Mucosa of descending colon (tissue), 3 donors: ENCODE measurements at regions not wholly inside any gene's neighbourhood (a gene's known extent, or its start where the extent isn't known, plus 50 kb on each side); places are given as distances from the start of the nearest gene placed in this dataset.

Experiments
- ATAC-seq: fragments of 200-7000 bp; cut with Tn5 transposase; one replicate; pipeline ENCODE4 v1.9.1; 2020; ENCODE audit warnings: mild to moderate bottlenecking, moderate library complexity
- DNase-seq, 3 donors: peaks; one replicate each; pipeline ENCODE4 v3.0.0-alpha.2; 2020
- H3K36me3 ChIP-seq: fragments of 200-600 bp; one replicate; pipeline ENCODE4 v1.8.0; 2021; ENCODE audit warnings: low read depth, mild to moderate bottlenecking
- H3K4me1 ChIP-seq: fragments of 200-600 bp; one replicate; pipeline ENCODE4 v1.8.0; 2021; ENCODE audit warnings: low read depth, mild to moderate bottlenecking
- H3K4me3 ChIP-seq: fragments of 200-600 bp; one replicate; pipeline ENCODE4 v1.8.0; 2021; ENCODE audit warnings: mild to moderate bottlenecking
- H3K9me3 ChIP-seq: fragments of 200-600 bp; one replicate; pipeline ENCODE4 v1.8.0; 2021; ENCODE audit warnings: mild to moderate bottlenecking
- CTCF ChIP-seq: fragments of 200-600 bp; IDR thresholded peaks from one replicate; pipeline ENCODE4 v1.8.0; 2022; ENCODE audit warnings: antibody characterized with exemption, mild to moderate bottlenecking
- intact Hi-C, 2 donors: fragments of 100-400 bp; cut with DNase I in 1 of 2; cut with micrococcal nuclease in 1 of 2; formaldehyde crosslinking; loops; one replicate each; pipeline versions ENCODE4 v1.11.0 to v1.11.1; 2022; cut with DNase I, micrococcal nuclease
- donor health status: DM: no; HTN: no; CAD: no; lungs with moderate emphysema.
- donor health status: DM: no; HTN: no; CAD: no.
- donor health status: DM: no; HTN: yes; CAD: no.

- Histone ChIP-seq H3K4me3 (no peak overlapping the region), H3K36me3 (no peaks in the 10 kb centered on the region), H3K9me3 (no peaks in the 10 kb centered on the region), H3K4me1 (no peaks in the 10 kb centered on the region)
- intact Hi-C loops = no loop called here
- DNase-seq = no peak
- ATAC-seq = no peak
- TF ChIP-seq CTCF = no peak
Observed at GRCh38 chr4:138671606-138672084, 343.9 kb upstream of the NOCT start.

- Histone ChIP-seq H3K4me3 (no peak overlapping the region), H3K4me1 (no peaks in the 10 kb centered on the region), H3K9me3 (no peaks in the 10 kb centered on the region), H3K36me3 (no peaks in the 10 kb centered on the region)
- intact Hi-C loops = no loop called here
- ATAC-seq (no peak), DNase-seq (no peak)
- no peak for TF ChIP-seq CTCF
Observed at GRCh38 chr4:138671106-138671505, 344.5 kb upstream of the NOCT start.

- Histone ChIP-seq H3K36me3 (no peaks in the 10 kb centered on the region), H3K4me1 (no peaks in the 10 kb centered on the region), H3K9me3 (no peaks in the 10 kb centered on the region), H3K4me3 (no peak overlapping the region)
- ATAC-seq (no peak), DNase-seq (no peak)
- intact Hi-C loops = no loop called here
- TF ChIP-seq CTCF = no peak
Observed at GRCh38 chr4:138670681-138671080, 344.9 kb upstream of the NOCT start.

- Histone ChIP-seq H3K36me3 (no peaks in the 10 kb centered on the region), H3K4me1 (no peaks in the 10 kb centered on the region), H3K4me3 (no peak overlapping the region), H3K9me3 (no peaks in the 10 kb centered on the region)
- no peak for TF ChIP-seq CTCF
- intact Hi-C loops = no loop called here
- DNase-seq (no peak), ATAC-seq (no peak)
Observed at GRCh38 chr4:138669479-138670315, 345.9 kb upstream of the NOCT start.

GRCh38 chr4:138668309-138668708 is 347.3 kb upstream of the NOCT start:
- Histone ChIP-seq H3K9me3 (no peaks in the 10 kb centered on the region), H3K4me3 (no peak overlapping the region), H3K4me1 (no peaks in the 10 kb centered on the region), H3K36me3 (no peaks in the 10 kb centered on the region)
- no peak for TF ChIP-seq CTCF
- ATAC-seq (no peak), DNase-seq (no peak)
- intact Hi-C loops = no loop called here
